ENCODE measurements at regions not wholly inside any gene's neighbourhood (a gene's known extent, or its start where the extent isn't known, plus 50 kb on each side); places are given as distances from the start of the nearest gene placed in this dataset.

DNA sequence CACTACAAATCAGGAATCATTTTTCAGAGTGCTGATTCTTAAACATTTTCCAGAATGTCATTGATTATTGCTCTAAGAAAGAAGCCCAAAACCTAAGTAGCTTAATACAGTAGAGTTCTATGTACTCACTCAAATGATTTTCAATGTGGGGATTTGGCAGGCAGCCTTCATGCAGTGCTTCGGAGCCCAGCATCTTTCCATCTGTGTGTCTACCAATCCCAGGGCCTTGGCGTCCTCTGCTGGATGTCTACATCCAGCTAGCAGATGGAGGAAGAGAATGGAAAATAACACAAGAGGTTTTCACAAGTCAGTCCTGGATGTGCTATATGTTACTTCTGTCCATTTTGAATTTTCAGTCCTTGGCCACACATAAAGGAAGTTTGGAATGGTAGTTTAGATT lies 151.8 kb downstream of the RDH14 start:
- TF ChIP-seq EZH2 (IDR thresholded peaks at IDR 0.05; ENCODE audit: low read length, missing control alignments), result no peak
- TF ChIP-seq CTCF (conservative IDR thresholded peaks at IDR 0.05 in 1 of 2, IDR thresholded peaks at IDR 0.05 in 1 of 2; ENCODE audit: low read depth in 1 of 2, low read length in 2 of 2), result no peak

Measured in fibroblast of lung (primary cell).